A549 (cell line): ENCODE measurements at regions not wholly inside any gene's neighbourhood (a gene's known extent, or its start where the extent isn't known, plus 50 kb on each side); places are given as distances from the start of the nearest gene placed in this dataset.

Experiments used
- ATAC-seq, 2 experiments: fragments of 200-7000 bp in 1 of 2; fragments of >200 bp in 1 of 2; cut with Nextera tagmentation in 1 of 2; cut with Tn5 transposase in 1 of 2; 3 replicates each; pipeline versions ENCODE4 v1.8.0 to v1.9.1; 2018 to 2020; ENCODE audit warnings: mild to moderate bottlenecking in 1 of 2, moderate library complexity in 1 of 2
- CTCF ChIA-PET: fragments of 300-600 bp; sonication (Branson Sonifier 250); formaldehyde crosslinking; extraction: SDS; loops from one replicate; lab custom pipeline; 2021; ENCODE audit warnings: antibody characterized with exemption, inconsistent platforms; lab: Yijun Ruan, JAX
- POLR2A ChIA-PET: fragments of 350-600 bp; formaldehyde crosslinking; extraction: SDS; loops from one replicate; lab custom pipeline; 2021; ENCODE audit warnings: antibody characterized with exemption, inconsistent platforms; lab: Yijun Ruan, JAX
- DNase-seq, 2 experiments: peaks; one replicate each; pipeline versions ENCODE4 v3.0.0 to v3.0.0-alpha.2; 2011 to 2016; ENCODE audit warnings: low read depth in 1 of 2, low spot score in 1 of 2
- FAIRE-seq: peaks from 2 replicates; lab custom pipeline; 2011; peaks lifted over from hg19 to GRCh38; lab: Jason Lieb, UNC
- H3K27ac ChIP-seq, 2 experiments: fragments of >200 bp; sonication (Bioruptor Twin); formaldehyde crosslinking; 3 replicates each; pipeline ENCODE4 v1.5.1; 2016 to 2017
- H3K4me1 ChIP-seq: fragments of >200 bp; sonication (Bioruptor Twin); formaldehyde crosslinking; 3 replicates; pipeline ENCODE4 v1.6.1; 2016
- H3K4me2 ChIP-seq: fragments of >200 bp; sonication (Bioruptor Twin); formaldehyde crosslinking; 3 replicates; pipeline ENCODE4 v1.6.1; 2016
- H3K4me3 ChIP-seq: fragments of >200 bp; sonication (Bioruptor Twin); formaldehyde crosslinking; 3 replicates; pipeline ENCODE4 v1.5.1; 2016
- H3K9me3 ChIP-seq: fragments of >200 bp; sonication (Bioruptor Twin); formaldehyde crosslinking; 3 replicates; pipeline ENCODE4 v1.6.1; 2016
- CBX2 ChIP-seq: fragments of 200-600 bp; sonication (generic); IDR thresholded peaks from 2 replicates; pipeline ENCODE4 v1.6.1; 2016; ENCODE audit warnings: low read depth, mild to moderate bottlenecking, borderline replicate concordance
- EP300 ChIP-seq, 2 experiments: fragments of >200 bp; sonication (Bioruptor Twin); formaldehyde crosslinking; IDR thresholded peaks; 2 replicates in 1 of 2; 3 replicates in 1 of 2; pipeline ENCODE4 v1.6.1; 2016 to 2017
- HOXA7 ChIP-seq: fragments of 250-450 bp; sonication (Bioruptor Pico); IDR thresholded peaks from 2 replicates; pipeline ENCODE4 v1.5.0; 2020; ENCODE audit warnings: mild to moderate bottlenecking, moderate library complexity
- HOXB13 ChIP-seq: fragments of 250-450 bp; sonication (Bioruptor Pico); IDR thresholded peaks from 2 replicates; pipeline ENCODE4 v1.5.0; 2020; ENCODE audit warnings: low read depth, mild to moderate bottlenecking, moderate library complexity
- NFE2L2 ChIP-seq: fragments of 150-350 bp; conservative IDR thresholded peaks from 2 replicates; pipeline ENCODE4 v1.6.1; 2014; ENCODE audit warnings: low read length
- POLR2AphosphoS2 ChIP-seq: conservative IDR thresholded peaks from 2 replicates; pipeline ENCODE4 v1.6.1; 2012; ENCODE audit warnings: low read length, improper control_type of control experiment, inconsistent platforms
- RAD21 ChIP-seq, 2 experiments: fragments of >200 bp in 1 of 2; sonication (Bioruptor Twin) in 1 of 2; formaldehyde crosslinking in 1 of 2; IDR thresholded peaks in 1 of 2; conservative IDR thresholded peaks in 1 of 2; 2 replicates in 1 of 2; 3 replicates in 1 of 2; pipeline ENCODE4 v1.6.1; 2012 to 2018; ENCODE audit warnings: inconsistent platforms in 1 of 2
- RARB ChIP-seq: fragments of 250-450 bp; sonication (Bioruptor Pico); IDR thresholded peaks from 2 replicates; pipeline ENCODE4 v1.8.0; 2021; ENCODE audit warnings: mild to moderate bottlenecking, moderate library complexity
- TFCP2L1 ChIP-seq: fragments of 250-450 bp; sonication (Bioruptor Pico); IDR thresholded peaks from 2 replicates; pipeline ENCODE4 v1.5.0; 2021; ENCODE audit warnings: mild to moderate bottlenecking
- WGBS: methylation state at CpG from one replicate; pipeline ENCODE4 v1.1.6; 2017; ENCODE audit errors: missing lambda C conversion rate; 5-methylcytosine and 5-hydroxymethylcytosine counted together
- TF ChIP-seq, protein P1 (sequence below): fragments of >200 bp; sonication (Bioruptor Twin); formaldehyde crosslinking; IDR thresholded peaks from 2 replicates; pipeline ENCODE4 v1.6.1; 2016
- TF ChIP-seq, protein P2 (sequence below): IDR thresholded peaks from 2 replicates; pipeline ENCODE4 v1.6.1; 2012
- TF ChIP-seq, protein P3 (sequence below): IDR thresholded peaks from 2 replicates; pipeline ENCODE4 v1.6.1; 2012
- TF ChIP-seq, protein P4 (sequence below): fragments of >200 bp; sonication (Bioruptor Twin); formaldehyde crosslinking; IDR thresholded peaks from 3 replicates; pipeline ENCODE4 v1.5.1; 2016
- TF ChIP-seq, protein P5 (sequence below): fragments of 150-350 bp; IDR thresholded peaks from 2 replicates; pipeline ENCODE4 v1.6.1; 2014; ENCODE audit warnings: low read depth, mild to moderate bottlenecking, low read length

DNA sequence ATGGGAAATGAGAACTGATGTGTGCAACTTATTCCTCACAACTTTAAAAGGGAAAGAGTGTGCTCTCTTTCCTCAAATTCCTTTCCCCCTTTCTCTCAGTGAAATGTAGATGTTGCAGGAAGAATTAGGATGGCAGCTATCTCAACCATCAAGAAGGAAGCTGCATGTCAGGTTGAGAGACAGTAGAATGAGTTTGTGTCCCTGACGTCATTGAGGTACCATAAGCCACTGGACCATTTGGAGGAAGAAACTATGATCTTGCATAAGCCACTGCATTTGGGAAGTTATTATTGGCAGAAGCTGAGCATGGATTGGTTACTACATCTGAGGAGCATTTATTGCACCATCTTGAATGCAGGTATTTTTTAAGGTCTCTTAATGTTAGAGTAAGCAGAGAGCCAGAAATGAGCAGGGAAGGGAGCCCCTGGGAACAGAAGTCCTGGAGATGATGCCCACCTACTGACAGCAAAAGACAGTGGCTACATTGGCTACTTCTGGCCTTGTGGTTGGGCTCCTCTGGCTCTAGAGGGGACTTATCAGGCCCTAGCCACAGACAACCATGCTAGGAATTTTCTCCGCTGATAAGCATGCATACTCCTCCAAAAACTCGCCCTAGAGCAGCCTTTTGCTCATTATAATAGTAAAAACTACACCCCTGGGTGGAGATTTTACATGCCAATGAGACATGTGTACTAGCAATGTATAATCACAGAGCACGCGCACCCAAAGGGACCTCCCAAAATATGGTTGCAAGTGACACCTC, 249.0 kb upstream of the SALL1 start:
- no peak overlapping the region; a peak in 1 of 6 replicates for H3K27ac ChIP-seq
- DNase-seq: no peak
- CTCF ChIA-PET: interaction anchor here (1.0 kb wide), 1 partner anchor 9 kb away, joined by 3 read pairs; no protein-coding TSS in a partner anchor
- WGBS: 58% methylated on average over 5 of the region's 5 CpGs
- TF ChIP-seq, protein P1, sequence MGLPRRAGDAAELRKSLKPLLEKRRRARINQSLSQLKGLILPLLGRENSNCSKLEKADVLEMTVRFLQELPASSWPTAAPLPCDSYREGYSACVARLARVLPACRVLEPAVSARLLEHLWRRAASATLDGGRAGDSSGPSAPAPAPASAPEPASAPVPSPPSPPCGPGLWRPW: no peak
- TF ChIP-seq EP300 (IDR thresholded peaks at IDR 0.05) (no peak), HOXA7 (CRISPR knock-in tag) (no peak), RARB (no peak), TFCP2L1 (CRISPR knock-in tag) (no peak), NFE2L2 (no peak)
- TF ChIP-seq, all 56 proteins: peak for 0
- Histone ChIP-seq H3K4me2 (no peak overlapping the region), H3K9me3 (no peaks in the 10 kb centered on the region), H3K4me3 (no peak overlapping the region), H3K4me1 (peaks cover 22% of the 10 kb centered on the region; the same call in 2 of the 3 replicates)
- FAIRE-seq (no peak), ATAC-seq (no peak)
- POLR2A ChIA-PET: no interaction called here

DNA sequence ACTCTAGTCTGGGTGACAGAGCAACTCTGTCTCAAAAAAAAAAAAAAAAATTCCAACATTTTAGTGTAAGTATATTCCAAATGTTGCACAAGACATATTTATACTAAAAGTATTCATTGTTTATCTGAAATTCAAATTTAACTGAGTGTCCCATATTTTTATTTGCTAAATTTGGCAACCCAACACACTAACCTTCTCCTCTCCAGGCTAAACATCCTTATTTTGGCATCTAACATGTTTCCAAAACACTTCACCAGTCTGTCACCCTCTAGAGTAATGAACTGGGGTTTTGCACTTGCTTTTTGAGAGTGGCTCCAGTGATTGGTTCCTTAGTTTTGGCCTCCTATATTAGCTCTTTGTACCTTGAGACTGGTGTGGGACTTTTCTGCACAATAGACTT, 243.4 kb upstream of the SALL1 start:
- FAIRE-seq (no peak), ATAC-seq (no peak), DNase-seq (no peak)
- Histone ChIP-seq H3K4me1 (no peaks in the 10 kb centered on the region), H3K27ac (no peak overlapping the region), H3K4me2 (no peak overlapping the region), H3K9me3 (0 out of 3 replicates have a peak, but pooled peaks cover 4% of the 10 kb centered on the region)
- POLR2A ChIA-PET: no interaction called here
- TF ChIP-seq RARB (no peak), POLR2AphosphoS2 (no peak), CBX2 (no peak), HOXB13 (CRISPR knock-in tag) (no peak), RAD21 (conservative IDR thresholded peaks at IDR 0.05 in 1 of 2, IDR thresholded peaks at IDR 0.05 in 1 of 2) (no peak)
- TF ChIP-seq, protein P1: no peak
- TF ChIP-seq, protein P2, sequence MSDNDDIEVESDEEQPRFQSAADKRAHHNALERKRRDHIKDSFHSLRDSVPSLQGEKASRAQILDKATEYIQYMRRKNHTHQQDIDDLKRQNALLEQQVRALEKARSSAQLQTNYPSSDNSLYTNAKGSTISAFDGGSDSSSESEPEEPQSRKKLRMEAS: no peak
- TF ChIP-seq, protein P3, sequence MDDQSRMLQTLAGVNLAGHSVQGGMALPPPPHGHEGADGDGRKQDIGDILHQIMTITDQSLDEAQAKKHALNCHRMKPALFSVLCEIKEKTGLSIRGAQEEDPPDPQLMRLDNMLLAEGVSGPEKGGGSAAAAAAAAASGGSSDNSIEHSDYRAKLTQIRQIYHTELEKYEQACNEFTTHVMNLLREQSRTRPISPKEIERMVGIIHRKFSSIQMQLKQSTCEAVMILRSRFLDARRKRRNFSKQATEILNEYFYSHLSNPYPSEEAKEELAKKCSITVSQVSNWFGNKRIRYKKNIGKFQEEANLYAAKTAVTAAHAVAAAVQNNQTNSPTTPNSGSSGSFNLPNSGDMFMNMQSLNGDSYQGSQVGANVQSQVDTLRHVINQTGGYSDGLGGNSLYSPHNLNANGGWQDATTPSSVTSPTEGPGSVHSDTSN: no peak
- TF ChIP-seq, all 56 proteins: peak for 0
- CTCF ChIA-PET: interaction anchor here (0.6 kb wide), 1 partner anchor 13 kb away, joined by 5 read pairs; no protein-coding TSS in a partner anchor
- no peak overlapping the region for H3K4me3 ChIP-seq

DNA sequence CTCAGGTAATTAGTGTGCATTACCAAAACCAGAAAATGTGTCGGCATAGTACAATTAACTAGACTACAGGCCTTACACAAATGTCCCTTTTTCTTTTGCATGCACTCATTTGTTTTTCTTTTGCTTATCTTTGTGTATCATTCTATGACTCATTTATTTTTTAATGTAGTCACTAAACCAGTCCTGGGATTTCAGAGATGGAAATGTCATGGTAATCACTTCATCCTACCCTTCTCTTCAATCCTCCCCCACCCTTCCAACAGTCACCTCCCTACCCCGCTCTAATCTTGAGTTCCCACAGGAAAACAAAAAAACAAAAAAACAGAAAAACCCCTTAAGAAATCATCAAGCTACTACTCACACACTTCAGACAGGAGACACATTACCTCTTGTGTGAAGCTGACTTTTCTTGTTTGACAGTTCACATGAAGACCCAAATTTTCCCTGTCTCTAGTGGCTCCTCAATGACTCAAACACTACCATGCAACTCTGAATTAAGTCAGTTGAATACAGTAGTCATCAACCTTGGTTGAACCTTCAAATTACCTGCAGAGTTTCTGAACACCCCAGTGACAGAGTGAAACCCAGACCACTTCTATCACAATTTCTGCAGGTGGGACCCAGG, 242.4 kb upstream of the SALL1 start:
- Histone ChIP-seq H3K4me1 (no peaks in the 10 kb centered on the region), H3K4me3 (no peak overlapping the region), H3K4me2 (no peak overlapping the region), H3K9me3 (0 out of 3 replicates have a peak, but pooled peaks cover 4% of the 10 kb centered on the region), H3K27ac (no peak overlapping the region)
- POLR2A ChIA-PET: no interaction called here
- ATAC-seq (no peak), FAIRE-seq (no peak), DNase-seq (no peak)
- WGBS: 60% methylated on average over 2 of the region's 2 CpGs
- TF ChIP-seq, protein P4, sequence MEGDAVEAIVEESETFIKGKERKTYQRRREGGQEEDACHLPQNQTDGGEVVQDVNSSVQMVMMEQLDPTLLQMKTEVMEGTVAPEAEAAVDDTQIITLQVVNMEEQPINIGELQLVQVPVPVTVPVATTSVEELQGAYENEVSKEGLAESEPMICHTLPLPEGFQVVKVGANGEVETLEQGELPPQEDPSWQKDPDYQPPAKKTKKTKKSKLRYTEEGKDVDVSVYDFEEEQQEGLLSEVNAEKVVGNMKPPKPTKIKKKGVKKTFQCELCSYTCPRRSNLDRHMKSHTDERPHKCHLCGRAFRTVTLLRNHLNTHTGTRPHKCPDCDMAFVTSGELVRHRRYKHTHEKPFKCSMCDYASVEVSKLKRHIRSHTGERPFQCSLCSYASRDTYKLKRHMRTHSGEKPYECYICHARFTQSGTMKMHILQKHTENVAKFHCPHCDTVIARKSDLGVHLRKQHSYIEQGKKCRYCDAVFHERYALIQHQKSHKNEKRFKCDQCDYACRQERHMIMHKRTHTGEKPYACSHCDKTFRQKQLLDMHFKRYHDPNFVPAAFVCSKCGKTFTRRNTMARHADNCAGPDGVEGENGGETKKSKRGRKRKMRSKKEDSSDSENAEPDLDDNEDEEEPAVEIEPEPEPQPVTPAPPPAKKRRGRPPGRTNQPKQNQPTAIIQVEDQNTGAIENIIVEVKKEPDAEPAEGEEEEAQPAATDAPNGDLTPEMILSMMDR: no peak
- TF ChIP-seq, protein P5, sequence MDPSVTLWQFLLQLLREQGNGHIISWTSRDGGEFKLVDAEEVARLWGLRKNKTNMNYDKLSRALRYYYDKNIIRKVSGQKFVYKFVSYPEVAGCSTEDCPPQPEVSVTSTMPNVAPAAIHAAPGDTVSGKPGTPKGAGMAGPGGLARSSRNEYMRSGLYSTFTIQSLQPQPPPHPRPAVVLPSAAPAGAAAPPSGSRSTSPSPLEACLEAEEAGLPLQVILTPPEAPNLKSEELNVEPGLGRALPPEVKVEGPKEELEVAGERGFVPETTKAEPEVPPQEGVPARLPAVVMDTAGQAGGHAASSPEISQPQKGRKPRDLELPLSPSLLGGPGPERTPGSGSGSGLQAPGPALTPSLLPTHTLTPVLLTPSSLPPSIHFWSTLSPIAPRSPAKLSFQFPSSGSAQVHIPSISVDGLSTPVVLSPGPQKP: no peak
- CTCF ChIA-PET: interaction anchor here (0.6 kb wide), 1 partner anchor 11 kb away, joined by 3 read pairs; no protein-coding TSS in a partner anchor
